Transverse colon (tissue), 4 donors: ENCODE measurements at regions not wholly inside any gene's neighbourhood (a gene's known extent, or its start where the extent isn't known, plus 50 kb on each side); places are given as distances from the start of the nearest gene placed in this dataset.

Experiments used
- CTCF ChIP-seq, 5 experiments: fragments of 200-600 bp in 3 of 5; fragments of 450-650 bp in 2 of 5; sonication (generic) in 3 of 5; IDR thresholded peaks; 1 replicate in 2 of 5; 2 replicates in 3 of 5; pipeline ENCODE4 v1.5.1; 2016 to 2017; ENCODE audit warnings: antibody characterized with exemption in 5 of 5, inconsistent platforms in 3 of 5, mild to moderate bottlenecking in 2 of 5, moderate library complexity in 1 of 5
- POLR2AphosphoS5 ChIP-seq, 3 donors: sonication (generic); formaldehyde crosslinking; IDR thresholded peaks; one replicate each; pipeline ENCODE4 v1.6.1; 2016; ENCODE audit warnings: antibody characterized with exemption in 3 of 3

GRCh38 chr2:114089636-114090319 is 199.9 kb downstream of the ACTR3 start:
- TF ChIP-seq CTCF (IDR thresholded peaks at IDR 0.05) (no peak), POLR2AphosphoS5 (IDR thresholded peaks at IDR 0.05) (no peak)
